ENCODE measurements at regions not wholly inside any gene's neighbourhood (a gene's known extent, or its start where the extent isn't known, plus 50 kb on each side); places are given as distances from the start of the nearest gene placed in this dataset.
"Not testable (repeated sequence)": the region's sequence is repeated elsewhere in the genome, so short reads cannot be mapped to it uniquely, and the experiment has no call there.

- no peak for DNase-seq
Measured at GRCh38 chr6:93918258-93918657, 498.9 kb upstream of the EPHA7 start.

GRCh38 chr6:93917216-93917615 lies 497.9 kb upstream of the EPHA7 start:
- DNase-seq, result no peak

- DNase-seq, result no peak
Measured at GRCh38 chr6:93916716-93917115, 497.4 kb upstream of the EPHA7 start.

GRCh38 chr6:93915961-93916360 lies 496.6 kb upstream of the EPHA7 start:
- DNase-seq, result no peak

- DNase-seq, result no peak
Measured at GRCh38 chr6:93902517-93902916, 483.2 kb upstream of the EPHA7 start.

GRCh38 chr6:93900142-93900541 lies 480.8 kb upstream of the EPHA7 start:
- DNase-seq, result no peak

GRCh38 chr6:93896081-93896480 lies 476.7 kb upstream of the EPHA7 start:
- DNase-seq, result no peak

GRCh38 chr6:93894521-93894920 lies 475.2 kb upstream of the EPHA7 start:
- no peak for DNase-seq

- no peak for DNase-seq
Measured at GRCh38 chr6:93889713-93890112, 470.4 kb upstream of the EPHA7 start.

GRCh38 chr6:93886416-93886815 lies 467.1 kb upstream of the EPHA7 start:
- DNase-seq, result no peak

- no peak for DNase-seq
Measured at GRCh38 chr6:93859971-93860370, 440.6 kb upstream of the EPHA7 start.

- no peak for DNase-seq
Measured at GRCh38 chr6:93858213-93858612, 438.9 kb upstream of the EPHA7 start.

GRCh38 chr6:93849857-93850256 lies 430.5 kb upstream of the EPHA7 start:
- no peak for DNase-seq

- peak; percentile 53 for DNase-seq
Measured at GRCh38 chr6:93848031-93848742, 428.8 kb upstream of the EPHA7 start.

- DNase-seq, result no peak
Measured at GRCh38 chr6:93842178-93842577, 422.8 kb upstream of the EPHA7 start.

- not testable (repeated sequence) for DNase-seq
Measured at GRCh38 chr6:93835451-93836145, 416.2 kb upstream of the EPHA7 start.

- not testable (repeated sequence) for DNase-seq
Measured at GRCh38 chr6:93835026-93835425, 415.7 kb upstream of the EPHA7 start.

GRCh38 chr6:93833326-93833725 lies 414.0 kb upstream of the EPHA7 start:
- DNase-seq, result not testable (repeated sequence)

- DNase-seq, result not testable (repeated sequence)
Measured at GRCh38 chr6:93829757-93830156, 410.4 kb upstream of the EPHA7 start.

GRCh38 chr6:93829009-93829408 lies 409.6 kb upstream of the EPHA7 start:
- no peak for DNase-seq

GRCh38 chr6:93828553-93828952 lies 409.2 kb upstream of the EPHA7 start:
- no peak for DNase-seq

GRCh38 chr6:93827728-93828127 lies 408.4 kb upstream of the EPHA7 start:
- DNase-seq, result no peak

GRCh38 chr6:93825950-93826349 lies 406.6 kb upstream of the EPHA7 start:
- DNase-seq, result no peak

- no peak for DNase-seq
Measured at GRCh38 chr6:93823489-93823888, 404.1 kb upstream of the EPHA7 start.

Measured in NCI-H146 (cell line).